ENCODE measurements at regions not wholly inside any gene's neighbourhood (a gene's known extent, or its start where the extent isn't known, plus 50 kb on each side); places are given as distances from the start of the nearest gene placed in this dataset.

GRCh38 chr11:18878211-18878610 lies 61.0 kb downstream of the MRGPRX1 start:
- DNase-seq (ENCODE audit: low spot score): no peak
- in situ Hi-C loops (cut with HindIII; ENCODE audit: low sequenced_read_pairs): no loop called here

GRCh38 chr11:18865951-18866350 lies 73.3 kb downstream of the MRGPRX1 start:
- in situ Hi-C loops (cut with HindIII; ENCODE audit: low sequenced_read_pairs): no loop called here
- no peak for DNase-seq (ENCODE audit: low spot score)

GRCh38 chr11:18865261-18865660 lies 73.7 kb upstream of the PTPN5 start:
- in situ Hi-C loops (cut with HindIII; ENCODE audit: low sequenced_read_pairs): no loop called here
- DNase-seq (ENCODE audit: low spot score): no peak

GRCh38 chr11:18853086-18853720 lies 61.6 kb upstream of the PTPN5 start:
- in situ Hi-C loops (cut with HindIII; ENCODE audit: low sequenced_read_pairs): no loop called here

GRCh38 chr11:18849406-18849805 lies 57.8 kb upstream of the PTPN5 start:
- in situ Hi-C loops (cut with HindIII; ENCODE audit: low sequenced_read_pairs): no loop called here
- no peak for DNase-seq (ENCODE audit: low spot score)

More at GRCh38 chr11:18853086-18853720, 61.6 kb upstream of the PTPN5 start:
- peak; percentile 2 for DNase-seq (ENCODE audit: low spot score)

- peak; percentile 4 for DNase-seq (ENCODE audit: low spot score)
- in situ Hi-C loops (cut with HindIII; ENCODE audit: low sequenced_read_pairs): no loop called here
These were observed 53.3 kb upstream of the PTPN5 start for GRCh38 chr11:18844753-18845367.

All from G401 (cell line).